ENCODE measurements at regions not wholly inside any gene's neighbourhood (a gene's known extent, or its start where the extent isn't known, plus 50 kb on each side); places are given as distances from the start of the nearest gene placed in this dataset.

DNA sequence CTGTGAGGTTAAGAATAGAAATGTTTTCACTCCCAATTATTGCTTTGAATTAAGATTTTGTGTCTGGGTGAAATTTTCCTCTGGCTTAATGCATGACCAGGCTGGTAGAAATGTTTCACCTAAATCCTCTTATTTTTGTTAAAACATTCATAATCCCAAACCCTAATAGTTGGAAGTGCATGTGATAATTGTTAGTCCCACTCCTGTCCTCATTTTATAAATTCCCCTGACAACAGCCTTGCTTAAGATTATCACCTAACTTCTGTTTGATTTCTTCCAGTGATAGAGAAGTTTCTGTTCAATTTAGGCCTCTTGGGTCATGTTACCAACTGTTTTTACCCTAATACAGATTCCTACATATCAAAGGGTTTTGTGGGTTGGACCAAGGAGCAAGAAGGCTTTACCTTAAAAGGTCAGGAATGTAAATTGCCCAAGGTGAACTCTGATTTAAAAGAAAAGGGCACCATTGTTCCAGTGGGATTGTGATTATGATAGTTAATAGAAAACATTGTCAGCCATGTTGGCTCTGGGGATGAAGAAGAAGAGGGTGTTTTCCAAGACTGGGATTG is 158.7 kb upstream of the CENPW start:
- FAIRE-seq: no peak
- H3K9ac ChIP-seq (ENCODE audit: insufficient read depth in 1 of 2, low read depth in 2 of 2, low read length in 2 of 2): no peak overlapping the region
- CTCF ChIA-PET (ENCODE audit: low intra/inter-chr PET ratio): no interaction called here

More for the DNA sequence above, 158.7 kb upstream of the CENPW start:
- TF ChIP-seq, protein P1, sequence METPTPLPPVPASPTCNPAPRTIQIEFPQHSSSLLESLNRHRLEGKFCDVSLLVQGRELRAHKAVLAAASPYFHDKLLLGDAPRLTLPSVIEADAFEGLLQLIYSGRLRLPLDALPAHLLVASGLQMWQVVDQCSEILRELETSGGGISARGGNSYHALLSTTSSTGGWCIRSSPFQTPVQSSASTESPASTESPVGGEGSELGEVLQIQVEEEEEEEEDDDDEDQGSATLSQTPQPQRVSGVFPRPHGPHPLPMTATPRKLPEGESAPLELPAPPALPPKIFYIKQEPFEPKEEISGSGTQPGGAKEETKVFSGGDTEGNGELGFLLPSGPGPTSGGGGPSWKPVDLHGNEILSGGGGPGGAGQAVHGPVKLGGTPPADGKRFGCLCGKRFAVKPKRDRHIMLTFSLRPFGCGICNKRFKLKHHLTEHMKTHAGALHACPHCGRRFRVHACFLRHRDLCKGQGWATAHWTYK (CRISPR knock-in tag; IDR thresholded peaks at IDR 0.05): no peak
- TF ChIP-seq GABPB1 (CRISPR knock-in tag; IDR thresholded peaks at IDR 0.05) (no peak), TOE1 (IDR thresholded peaks at IDR 0.05; ENCODE audit: borderline replicate concordance) (no peak), TOE1 (CRISPR knock-in tag; IDR thresholded peaks at IDR 0.05; ENCODE audit: borderline replicate concordance, low read depth) (no peak), SMARCC2 (IDR thresholded peaks at IDR 0.05; ENCODE audit: low read depth) (no peak), U2AF1 (optimal IDR thresholded peaks at IDR 0.05; ENCODE audit: low read depth, low read length) (no peak), ZNF263 (CRISPR knock-in tag; IDR thresholded peaks at IDR 0.05; ENCODE audit: borderline replicate concordance) (no peak)
- TF ChIP-seq, protein P2, sequence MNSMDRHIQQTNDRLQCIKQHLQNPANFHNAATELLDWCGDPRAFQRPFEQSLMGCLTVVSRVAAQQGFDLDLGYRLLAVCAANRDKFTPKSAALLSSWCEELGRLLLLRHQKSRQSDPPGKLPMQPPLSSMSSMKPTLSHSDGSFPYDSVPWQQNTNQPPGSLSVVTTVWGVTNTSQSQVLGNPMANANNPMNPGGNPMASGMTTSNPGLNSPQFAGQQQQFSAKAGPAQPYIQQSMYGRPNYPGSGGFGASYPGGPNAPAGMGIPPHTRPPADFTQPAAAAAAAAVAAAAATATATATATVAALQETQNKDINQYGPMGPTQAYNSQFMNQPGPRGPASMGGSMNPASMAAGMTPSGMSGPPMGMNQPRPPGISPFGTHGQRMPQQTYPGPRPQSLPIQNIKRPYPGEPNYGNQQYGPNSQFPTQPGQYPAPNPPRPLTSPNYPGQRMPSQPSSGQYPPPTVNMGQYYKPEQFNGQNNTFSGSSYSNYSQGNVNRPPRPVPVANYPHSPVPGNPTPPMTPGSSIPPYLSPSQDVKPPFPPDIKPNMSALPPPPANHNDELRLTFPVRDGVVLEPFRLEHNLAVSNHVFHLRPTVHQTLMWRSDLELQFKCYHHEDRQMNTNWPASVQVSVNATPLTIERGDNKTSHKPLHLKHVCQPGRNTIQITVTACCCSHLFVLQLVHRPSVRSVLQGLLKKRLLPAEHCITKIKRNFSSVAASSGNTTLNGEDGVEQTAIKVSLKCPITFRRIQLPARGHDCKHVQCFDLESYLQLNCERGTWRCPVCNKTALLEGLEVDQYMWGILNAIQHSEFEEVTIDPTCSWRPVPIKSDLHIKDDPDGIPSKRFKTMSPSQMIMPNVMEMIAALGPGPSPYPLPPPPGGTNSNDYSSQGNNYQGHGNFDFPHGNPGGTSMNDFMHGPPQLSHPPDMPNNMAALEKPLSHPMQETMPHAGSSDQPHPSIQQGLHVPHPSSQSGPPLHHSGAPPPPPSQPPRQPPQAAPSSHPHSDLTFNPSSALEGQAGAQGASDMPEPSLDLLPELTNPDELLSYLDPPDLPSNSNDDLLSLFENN (IDR thresholded peaks at IDR 0.05; ENCODE audit: low read depth in 2 of 2, low read length in 2 of 2): no peak
- TF ChIP-seq, protein P3, sequence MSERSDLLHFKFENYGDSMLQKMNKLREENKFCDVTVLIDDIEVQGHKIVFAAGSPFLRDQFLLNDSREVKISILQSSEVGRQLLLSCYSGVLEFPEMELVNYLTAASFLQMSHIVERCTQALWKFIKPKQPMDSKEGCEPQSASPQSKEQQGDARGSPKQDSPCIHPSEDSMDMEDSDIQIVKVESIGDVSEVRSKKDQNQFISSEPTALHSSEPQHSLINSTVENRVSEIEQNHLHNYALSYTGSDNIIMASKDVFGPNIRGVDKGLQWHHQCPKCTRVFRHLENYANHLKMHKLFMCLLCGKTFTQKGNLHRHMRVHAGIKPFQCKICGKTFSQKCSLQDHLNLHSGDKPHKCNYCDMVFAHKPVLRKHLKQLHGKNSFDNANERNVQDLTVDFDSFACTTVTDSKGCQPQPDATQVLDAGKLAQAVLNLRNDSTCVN (CRISPR knock-in tag; IDR thresholded peaks at IDR 0.05): no peak
- TF ChIP-seq, protein P4, sequence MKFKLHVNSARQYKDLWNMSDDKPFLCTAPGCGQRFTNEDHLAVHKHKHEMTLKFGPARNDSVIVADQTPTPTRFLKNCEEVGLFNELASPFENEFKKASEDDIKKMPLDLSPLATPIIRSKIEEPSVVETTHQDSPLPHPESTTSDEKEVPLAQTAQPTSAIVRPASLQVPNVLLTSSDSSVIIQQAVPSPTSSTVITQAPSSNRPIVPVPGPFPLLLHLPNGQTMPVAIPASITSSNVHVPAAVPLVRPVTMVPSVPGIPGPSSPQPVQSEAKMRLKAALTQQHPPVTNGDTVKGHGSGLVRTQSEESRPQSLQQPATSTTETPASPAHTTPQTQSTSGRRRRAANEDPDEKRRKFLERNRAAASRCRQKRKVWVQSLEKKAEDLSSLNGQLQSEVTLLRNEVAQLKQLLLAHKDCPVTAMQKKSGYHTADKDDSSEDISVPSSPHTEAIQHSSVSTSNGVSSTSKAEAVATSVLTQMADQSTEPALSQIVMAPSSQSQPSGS (CRISPR knock-in tag; IDR thresholded peaks at IDR 0.05): no peak
- Histone ChIP-seq H3K36me3 (ENCODE audit: control insufficient read depth, insufficient read depth, low read length) (no peaks in the 10 kb centered on the region), H3K4me3 (no peak overlapping the region), H2AFZ (ENCODE audit: low read depth, low read length) (no peak overlapping the region), H3K27ac (ENCODE audit: extremely low read depth, low read depth, low read length) (no peak overlapping the region), H3K27me3 (ENCODE audit: control insufficient read depth in 2 of 2, insufficient read depth in 2 of 2, low read length in 2 of 2) (no peaks in the 10 kb centered on the region), H4K20me1 (replicated peaks; ENCODE audit: control insufficient read depth, insufficient read depth, low read length) (no peaks in the 10 kb centered on the region), H3K4me1 (replicated peaks in 1 of 2; ENCODE audit: control insufficient read depth in 2 of 2, insufficient read depth in 2 of 2, low read length in 2 of 2) (no peaks in the 10 kb centered on the region), H3K9me1 (ENCODE audit: control insufficient read depth, insufficient read depth, low read length) (no peaks in the 10 kb centered on the region), H3K79me2 (ENCODE audit: control insufficient read depth, insufficient read depth, low read length) (no peaks in the 10 kb centered on the region), H3K9me3 (replicated peaks; ENCODE audit: control insufficient read depth, insufficient read depth, low read depth, low read length) (no peaks in the 10 kb centered on the region), H3K4me2 (ENCODE audit: insufficient read depth, low read length) (no peak overlapping the region)
- ATAC-seq (no peak), DNase-seq (ENCODE audit: extremely low read depth in 1 of 4, low spot score in 3 of 4) (no peak)
- no TSS peak for BruUV-seq (replicated peaks)
- POLR2A ChIA-PET: no interaction called here
- intact Hi-C loops (cut with micrococcal nuclease) (no loop called here), in situ Hi-C loops (cut with MboI) (no loop called here)
